ENCODE measurements at regions not wholly inside any gene's neighbourhood (a gene's known extent, or its start where the extent isn't known, plus 50 kb on each side); places are given as distances from the start of the nearest gene placed in this dataset.

GRCh38 chr2:71830497-71831192 lies 317.0 kb downstream of the CYP26B1 start:
- TF ChIP-seq CTCF (IDR thresholded peaks at IDR 0.05), result no peak
- CTCF ChIA-PET, result no interaction called here
- POLR2A ChIA-PET, result no interaction called here
- intact Hi-C loops (cut with micrococcal nuclease), result no loop called here
- no peak for DNase-seq
- Mint-ChIP-seq H3K4me3 (no peak overlapping the region), H3K4me1 (ENCODE audit: low read depth) (no peaks in the 10 kb centered on the region), H3K27ac (no peak overlapping the region), H3K36me3 (ENCODE audit: low read depth) (no peaks in the 10 kb centered on the region), H3K27me3 (peaks cover 2% of the 10 kb centered on the region), H3K9me3 (no peaks in the 10 kb centered on the region)
- ATAC-seq, result no peak

GRCh38 chr2:71829008-71829407 lies 318.7 kb downstream of the CYP26B1 start:
- Mint-ChIP-seq H3K9me3 (no peaks in the 10 kb centered on the region), H3K4me1 (ENCODE audit: low read depth) (no peaks in the 10 kb centered on the region), H3K27ac (no peak overlapping the region), H3K36me3 (ENCODE audit: low read depth) (no peaks in the 10 kb centered on the region), H3K27me3 (peaks cover 8% of the 10 kb centered on the region), H3K4me3 (no peak overlapping the region)
- POLR2A ChIA-PET, result no interaction called here
- ATAC-seq, result no peak
- intact Hi-C loops (cut with micrococcal nuclease), result no loop called here
- CTCF ChIA-PET, result no interaction called here
- no peak for DNase-seq
- TF ChIP-seq CTCF (IDR thresholded peaks at IDR 0.05), result no peak

GRCh38 chr2:71827973-71828372 lies 319.7 kb downstream of the CYP26B1 start:
- ATAC-seq, result no peak
- no peak for TF ChIP-seq CTCF (IDR thresholded peaks at IDR 0.05)
- no peak overlapping the region for H3K27ac Mint-ChIP-seq

GRCh38 chr2:71827524-71827901 lies 320.1 kb downstream of the CYP26B1 start:
- Mint-ChIP-seq H3K9me3 (no peaks in the 10 kb centered on the region), H3K27me3 (peaks cover 12% of the 10 kb centered on the region), H3K4me1 (ENCODE audit: low read depth) (no peaks in the 10 kb centered on the region), H3K36me3 (ENCODE audit: low read depth) (no peaks in the 10 kb centered on the region), H3K27ac (no peak overlapping the region), H3K4me3 (no peak overlapping the region)
- CTCF ChIA-PET, result no interaction called here
- intact Hi-C loops (cut with micrococcal nuclease), result no loop called here
- ATAC-seq (no peak), DNase-seq (no peak)
- TF ChIP-seq CTCF (IDR thresholded peaks at IDR 0.05), result no peak
- POLR2A ChIA-PET, result no interaction called here

More at GRCh38 chr2:71827973-71828372, 319.7 kb downstream of the CYP26B1 start:
- no peaks in the 10 kb centered on the region for H3K4me1 Mint-ChIP-seq (ENCODE audit: low read depth)
- H3K4me3 Mint-ChIP-seq, result no peak overlapping the region
- intact Hi-C loops (cut with micrococcal nuclease), result no loop called here
- CTCF ChIA-PET, result no interaction called here
- no peaks in the 10 kb centered on the region for H3K36me3 Mint-ChIP-seq (ENCODE audit: low read depth)
- no peak for DNase-seq
- H3K9me3 Mint-ChIP-seq, result no peaks in the 10 kb centered on the region
- POLR2A ChIA-PET, result no interaction called here
- H3K27me3 Mint-ChIP-seq, result peaks cover 10% of the 10 kb centered on the region

- H3K4me3 Mint-ChIP-seq, result no peak overlapping the region
- POLR2A ChIA-PET, result no interaction called here
- intact Hi-C loops (cut with micrococcal nuclease), result no loop called here
- no peaks in the 10 kb centered on the region for H3K36me3 Mint-ChIP-seq (ENCODE audit: low read depth)
- no peak overlapping the region for H3K27ac Mint-ChIP-seq
- ATAC-seq (no peak), DNase-seq (no peak)
- no peaks in the 10 kb centered on the region for H3K4me1 Mint-ChIP-seq (ENCODE audit: low read depth)
- TF ChIP-seq CTCF (IDR thresholded peaks at IDR 0.05), result no peak
- H3K9me3 Mint-ChIP-seq, result no peaks in the 10 kb centered on the region
- CTCF ChIA-PET, result interaction anchor here (1.1 kb wide), 1 partner anchor 271 kb away, joined by 3 read pairs; no protein-coding TSS in a partner anchor
- H3K27me3 Mint-ChIP-seq, result peaks cover 12% of the 10 kb centered on the region
Observed at GRCh38 chr2:71826826-71827523, 320.7 kb downstream of the CYP26B1 start.
